SK-N-SH treated with all-trans-retinoic acid at 6 μM for 48 hours (cell line): ENCODE measurements at regions not wholly inside any gene's neighbourhood (a gene's known extent, or its start where the extent isn't known, plus 50 kb on each side); places are given as distances from the start of the nearest gene placed in this dataset.

Experiments
- ATAC-seq: fragments of 200-7000 bp; cut with Tn5 transposase; 3 replicates; pipeline ENCODE4 v1.9.1; 2020; ENCODE audit warnings: mild to moderate bottlenecking, moderate library complexity
- ARNTL ChIP-seq: fragments of 450-650 bp; formaldehyde crosslinking; IDR thresholded peaks from 2 replicates; pipeline ENCODE4 v1.5.0; 2020; ENCODE audit warnings: low read depth, mild to moderate bottlenecking, moderate library complexity, borderline replicate concordance
- BACH2 ChIP-seq: fragments of 250-450 bp; sonication (Bioruptor Pico); IDR thresholded peaks from 2 replicates; pipeline ENCODE4 v1.9.0; 2021; ENCODE audit warnings: mild to moderate bottlenecking, borderline replicate concordance
- CREB5 ChIP-seq: fragments of 250-450 bp; sonication (Bioruptor Pico); IDR thresholded peaks from 2 replicates; pipeline ENCODE4 v1.5.1; 2020; ENCODE audit warnings: low read depth, mild to moderate bottlenecking, moderate library complexity
- CSDC2 ChIP-seq: fragments of 250-450 bp; sonication (Bioruptor Pico); IDR thresholded peaks from 2 replicates; pipeline ENCODE4 v1.5.0; 2020; ENCODE audit warnings: mild to moderate bottlenecking, moderate library complexity
- CSRNP3 ChIP-seq: fragments of 250-450 bp; sonication (Bioruptor Pico); IDR thresholded peaks from 2 replicates; pipeline ENCODE4 v1.5.1; 2021; ENCODE audit warnings: mild to moderate bottlenecking, moderate library complexity
- ESRRG ChIP-seq: fragments of 250-450 bp; sonication (Bioruptor Pico); IDR thresholded peaks from 2 replicates; pipeline ENCODE4 v1.6.1; 2021; ENCODE audit warnings: mild to moderate bottlenecking
- GLIS3 ChIP-seq: fragments of 250-450 bp; sonication (Bioruptor Pico); IDR thresholded peaks from 2 replicates; pipeline ENCODE4 v1.5.0; 2020; ENCODE audit warnings: mild to moderate bottlenecking, moderate library complexity
- ISL1 ChIP-seq: fragments of 250-450 bp; sonication (Bioruptor Pico); IDR thresholded peaks from 2 replicates; pipeline ENCODE4 v2.1.2; 2022; ENCODE audit warnings: mild to moderate bottlenecking, moderate library complexity
- OSR1 ChIP-seq: fragments of 250-450 bp; sonication (Bioruptor Pico); IDR thresholded peaks from 2 replicates; pipeline ENCODE4 v1.8.0; 2022; ENCODE audit warnings: moderate library complexity, mild to moderate bottlenecking, inconsistent platforms
- PATZ1 ChIP-seq: fragments of 250-450 bp; sonication (Bioruptor Pico); IDR thresholded peaks from 2 replicates; pipeline ENCODE4 v1.8.0; 2020; ENCODE audit warnings: mild to moderate bottlenecking, moderate library complexity, borderline replicate concordance
- POU6F1 ChIP-seq: fragments of 250-450 bp; sonication (Bioruptor Pico); IDR thresholded peaks from 2 replicates; pipeline ENCODE4 v1.8.0; 2021; ENCODE audit warnings: low read depth, mild to moderate bottlenecking, moderate library complexity, borderline replicate concordance
- PPARA ChIP-seq: fragments of 250-450 bp; sonication (Bioruptor Pico); IDR thresholded peaks from 2 replicates; pipeline ENCODE4 v1.5.0; 2020; ENCODE audit warnings: mild to moderate bottlenecking, borderline replicate concordance
- RARB ChIP-seq: fragments of 250-450 bp; sonication (Bioruptor Pico); IDR thresholded peaks from 2 replicates; pipeline ENCODE4 v1.8.0; 2021; ENCODE audit warnings: mild to moderate bottlenecking, moderate library complexity
- SNAI2 ChIP-seq: fragments of 250-450 bp; sonication (Bioruptor Pico); IDR thresholded peaks from 2 replicates; pipeline ENCODE4 v1.5.0; 2020; ENCODE audit warnings: mild to moderate bottlenecking, moderate library complexity
- TCF4 ChIP-seq: fragments of 250-450 bp; sonication (Bioruptor Pico); IDR thresholded peaks from 2 replicates; pipeline ENCODE4 v1.8.0; 2021; ENCODE audit warnings: mild to moderate bottlenecking, moderate library complexity, borderline replicate concordance
- TOX ChIP-seq: fragments of 250-450 bp; sonication (Bioruptor Pico); IDR thresholded peaks from 2 replicates; pipeline ENCODE4 v1.8.0; 2021; ENCODE audit warnings: mild to moderate bottlenecking, moderate library complexity, borderline replicate concordance
- ZC3H10 ChIP-seq: fragments of 250-450 bp; sonication (Bioruptor Pico); IDR thresholded peaks from 2 replicates; pipeline ENCODE4 v1.5.1; 2021; ENCODE audit warnings: mild to moderate bottlenecking, moderate library complexity
- ZFP3 ChIP-seq: fragments of 250-450 bp; sonication (Bioruptor Pico); IDR thresholded peaks from 2 replicates; pipeline ENCODE4 v1.5.0; 2020; ENCODE audit warnings: mild to moderate bottlenecking, moderate library complexity
- ZFP30 ChIP-seq: fragments of 450-650 bp; formaldehyde crosslinking; IDR thresholded peaks from 2 replicates; pipeline ENCODE4 v1.5.0; 2022; ENCODE audit warnings: mild to moderate bottlenecking, moderate library complexity
- ZNF565 ChIP-seq: fragments of 450-650 bp; formaldehyde crosslinking; conservative IDR thresholded peaks from 2 replicates; pipeline ENCODE4 v1.5.0; 2020; ENCODE audit warnings: low read depth, mild to moderate bottlenecking, moderate library complexity
- ZNF70 ChIP-seq: fragments of 450-650 bp; formaldehyde crosslinking; IDR thresholded peaks from 2 replicates; pipeline ENCODE4 v1.5.0; 2020; ENCODE audit warnings: mild to moderate bottlenecking, moderate library complexity
- ZNF8 ChIP-seq: fragments of 450-650 bp; formaldehyde crosslinking; IDR thresholded peaks from 2 replicates; pipeline ENCODE4 v1.5.0; 2020; ENCODE audit warnings: mild to moderate bottlenecking, moderate library complexity

- no peak for ATAC-seq
- TF ChIP-seq ZC3H10 (CRISPR knock-in tag): no peak
- TF ChIP-seq CSDC2: no peak
- TF ChIP-seq ARNTL (CRISPR knock-in tag): no peak
- TF ChIP-seq TCF4: no peak
- no peak for TF ChIP-seq BACH2 (CRISPR knock-in tag)
- no peak for TF ChIP-seq POU6F1 (CRISPR knock-in tag)
- no peak for TF ChIP-seq ZFP30 (CRISPR knock-in tag)
- no peak for TF ChIP-seq OSR1
- TF ChIP-seq GLIS3: no peak
- no peak for TF ChIP-seq CSRNP3 (CRISPR knock-in tag)
- TF ChIP-seq PPARA (CRISPR knock-in tag): no peak
- no peak for TF ChIP-seq RARB
- TF ChIP-seq ESRRG (CRISPR knock-in tag): no peak
- TF ChIP-seq ZNF565 (CRISPR knock-in tag): no peak
- TF ChIP-seq ZNF70 (CRISPR knock-in tag): no peak
- TF ChIP-seq ZFP3: no peak
- TF ChIP-seq ZNF8 (CRISPR knock-in tag): no peak
- TF ChIP-seq SNAI2 (CRISPR knock-in tag): no peak
- no peak for TF ChIP-seq PATZ1 (CRISPR knock-in tag)
- no peak for TF ChIP-seq CREB5
Measured at GRCh38 chr4:160082432-160083207, 979.7 kb downstream of the RAPGEF2 start.

GRCh38 chr4:160091631-160092030, 988.8 kb downstream of the RAPGEF2 start:
- no peak for ATAC-seq
- TF ChIP-seq ISL1 (CRISPR knock-in tag): no peak

GRCh38 chr4:160100316-160100715, 997.4 kb downstream of the RAPGEF2 start:
- TF ChIP-seq SNAI2 (CRISPR knock-in tag) (no peak), TOX (CRISPR knock-in tag) (no peak), CSRNP3 (CRISPR knock-in tag) (no peak), ARNTL (CRISPR knock-in tag) (no peak), ESRRG (CRISPR knock-in tag) (no peak), ZC3H10 (CRISPR knock-in tag) (no peak), PPARA (CRISPR knock-in tag) (no peak), TCF4 (no peak), ZFP30 (CRISPR knock-in tag) (no peak), ZFP3 (no peak), ZNF8 (CRISPR knock-in tag) (no peak), ZNF70 (CRISPR knock-in tag) (no peak), ZNF565 (CRISPR knock-in tag) (no peak), CSDC2 (no peak), PATZ1 (CRISPR knock-in tag) (no peak), POU6F1 (CRISPR knock-in tag) (no peak), GLIS3 (no peak)
- no peak for ATAC-seq
